ENCODE measurements at regions not wholly inside any gene's neighbourhood (a gene's known extent, or its start where the extent isn't known, plus 50 kb on each side); places are given as distances from the start of the nearest gene placed in this dataset.

GRCh38 chr16:26247063-26247462 lies 555.3 kb downstream of the HS3ST4 start:
- Mint-ChIP-seq H3K36me3 (ENCODE audit: low read depth) (no peaks in the 10 kb centered on the region), H3K27me3 (no peaks in the 10 kb centered on the region), H3K27ac (no peak overlapping the region), H3K4me1 (no peaks in the 10 kb centered on the region), H3K4me3 (no peak overlapping the region)
- no peak for DNase-seq
- peaks cover 5% of the 10 kb centered on the region for H3K9me3 ChIP-seq (ENCODE audit: control insufficient read depth, low read length, poor library complexity, severe bottlenecking)
- ATAC-seq = no peak

GRCh38 chr16:26252598-26252997 lies 560.8 kb downstream of the HS3ST4 start:
- H3K27me3 Mint-ChIP-seq = no peaks in the 10 kb centered on the region
- no peak overlapping the region for H3K4me3 Mint-ChIP-seq
- H3K9me3 ChIP-seq (ENCODE audit: control insufficient read depth, low read length, poor library complexity, severe bottlenecking) = peaks cover 2% of the 10 kb centered on the region
- no peaks in the 10 kb centered on the region for H3K36me3 Mint-ChIP-seq (ENCODE audit: low read depth)
- no peak overlapping the region for H3K27ac Mint-ChIP-seq
- ATAC-seq (no peak), DNase-seq (no peak)
- H3K4me1 Mint-ChIP-seq = no peaks in the 10 kb centered on the region

GRCh38 chr16:26261621-26262020 lies 569.9 kb downstream of the HS3ST4 start:
- no peak overlapping the region for H3K27ac Mint-ChIP-seq
- ATAC-seq (no peak), DNase-seq (no peak)
- no peaks in the 10 kb centered on the region for H3K9me3 ChIP-seq (ENCODE audit: control insufficient read depth, low read length, poor library complexity, severe bottlenecking)
- no peaks in the 10 kb centered on the region for H3K4me1 Mint-ChIP-seq
- H3K36me3 Mint-ChIP-seq (ENCODE audit: low read depth) = no peaks in the 10 kb centered on the region
- H3K27me3 Mint-ChIP-seq = no peaks in the 10 kb centered on the region
- H3K4me3 Mint-ChIP-seq = no peak overlapping the region

- no peak for DNase-seq
- H3K36me3 Mint-ChIP-seq (ENCODE audit: low read depth) = no peaks in the 10 kb centered on the region
- H3K4me1 Mint-ChIP-seq = no peaks in the 10 kb centered on the region
- H3K27ac Mint-ChIP-seq = no peak overlapping the region
- H3K9me3 ChIP-seq (ENCODE audit: control insufficient read depth, low read length, poor library complexity, severe bottlenecking) = no peaks in the 10 kb centered on the region
- no peak for ATAC-seq
- no peaks in the 10 kb centered on the region for H3K27me3 Mint-ChIP-seq
- no peak overlapping the region for H3K4me3 Mint-ChIP-seq
Measured at GRCh38 chr16:26263406-26263805, 571.6 kb downstream of the HS3ST4 start.

GRCh38 chr16:26267641-26268040 lies 575.9 kb downstream of the HS3ST4 start:
- Mint-ChIP-seq H3K27ac (no peak overlapping the region), H3K27me3 (no peaks in the 10 kb centered on the region), H3K4me1 (peaks cover 3% of the 10 kb centered on the region), H3K4me3 (no peak overlapping the region), H3K36me3 (ENCODE audit: low read depth) (no peaks in the 10 kb centered on the region)
- no peak for ATAC-seq
- DNase-seq = no peak
- no peaks in the 10 kb centered on the region for H3K9me3 ChIP-seq (ENCODE audit: control insufficient read depth, low read length, poor library complexity, severe bottlenecking)

- no peaks in the 10 kb centered on the region for H3K9me3 ChIP-seq (ENCODE audit: control insufficient read depth, low read length, poor library complexity, severe bottlenecking)
- DNase-seq (no peak), ATAC-seq (no peak)
- H3K36me3 Mint-ChIP-seq (ENCODE audit: low read depth) = no peaks in the 10 kb centered on the region
- no peak overlapping the region for H3K27ac Mint-ChIP-seq
- no peaks in the 10 kb centered on the region for H3K27me3 Mint-ChIP-seq
- no peak overlapping the region for H3K4me3 Mint-ChIP-seq
- H3K4me1 Mint-ChIP-seq = peaks cover 3% of the 10 kb centered on the region
Measured at GRCh38 chr16:26269673-26270072, 577.9 kb downstream of the HS3ST4 start.

GRCh38 chr16:26273607-26274006 lies 581.8 kb downstream of the HS3ST4 start:
- Mint-ChIP-seq H3K27ac (no peak overlapping the region), H3K4me3 (no peak overlapping the region), H3K27me3 (no peaks in the 10 kb centered on the region), H3K36me3 (ENCODE audit: low read depth) (no peaks in the 10 kb centered on the region), H3K4me1 (peaks cover 3% of the 10 kb centered on the region)
- ATAC-seq = no peak
- DNase-seq = no peak
- no peaks in the 10 kb centered on the region for H3K9me3 ChIP-seq (ENCODE audit: control insufficient read depth, low read length, poor library complexity, severe bottlenecking)

GRCh38 chr16:26275021-26275590 lies 583.3 kb downstream of the HS3ST4 start:
- no peaks in the 10 kb centered on the region for H3K27me3 Mint-ChIP-seq
- H3K4me3 Mint-ChIP-seq = no peak overlapping the region

GRCh38 chr16:26276289-26276688 lies 584.5 kb downstream of the HS3ST4 start:
- H3K36me3 Mint-ChIP-seq (ENCODE audit: low read depth) = no peaks in the 10 kb centered on the region
- H3K4me3 Mint-ChIP-seq = no peak overlapping the region
- ATAC-seq (no peak), DNase-seq (no peak)
- H3K27ac Mint-ChIP-seq = no peak overlapping the region
- H3K4me1 Mint-ChIP-seq = no peaks in the 10 kb centered on the region
- H3K9me3 ChIP-seq (ENCODE audit: control insufficient read depth, low read length, poor library complexity, severe bottlenecking) = no peaks in the 10 kb centered on the region
- no peaks in the 10 kb centered on the region for H3K27me3 Mint-ChIP-seq

More at GRCh38 chr16:26275021-26275590, 583.3 kb downstream of the HS3ST4 start:
- ATAC-seq (no peak), DNase-seq (no peak)
- H3K9me3 ChIP-seq (ENCODE audit: control insufficient read depth, low read length, poor library complexity, severe bottlenecking) = no peaks in the 10 kb centered on the region
- no peaks in the 10 kb centered on the region for H3K36me3 Mint-ChIP-seq (ENCODE audit: low read depth)
- no peaks in the 10 kb centered on the region for H3K4me1 Mint-ChIP-seq
- H3K27ac Mint-ChIP-seq = no peak overlapping the region

GRCh38 chr16:26281381-26282110 lies 589.8 kb downstream of the HS3ST4 start:
- no peak for DNase-seq
- Mint-ChIP-seq H3K4me1 (no peaks in the 10 kb centered on the region), H3K36me3 (ENCODE audit: low read depth) (no peaks in the 10 kb centered on the region), H3K27me3 (no peaks in the 10 kb centered on the region), H3K4me3 (no peak overlapping the region), H3K27ac (no peak overlapping the region)
- H3K9me3 ChIP-seq (ENCODE audit: control insufficient read depth, low read length, poor library complexity, severe bottlenecking) = no peaks in the 10 kb centered on the region
- no peak for ATAC-seq

GRCh38 chr16:26295625-26296304 lies 604.0 kb downstream of the HS3ST4 start:
- Mint-ChIP-seq H3K27ac (no peak overlapping the region), H3K27me3 (peaks cover 6% of the 10 kb centered on the region), H3K36me3 (ENCODE audit: low read depth) (no peaks in the 10 kb centered on the region), H3K4me3 (no peak overlapping the region), H3K4me1 (no peaks in the 10 kb centered on the region)
- ATAC-seq = no peak
- DNase-seq = no peak
- no peaks in the 10 kb centered on the region for H3K9me3 ChIP-seq (ENCODE audit: control insufficient read depth, low read length, poor library complexity, severe bottlenecking)

- Mint-ChIP-seq H3K27me3 (peaks cover 9% of the 10 kb centered on the region), H3K4me3 (no peak overlapping the region), H3K4me1 (no peaks in the 10 kb centered on the region), H3K27ac (no peak overlapping the region), H3K36me3 (ENCODE audit: low read depth) (no peaks in the 10 kb centered on the region)
- no peaks in the 10 kb centered on the region for H3K9me3 ChIP-seq (ENCODE audit: control insufficient read depth, low read length, poor library complexity, severe bottlenecking)
- ATAC-seq = no peak
- DNase-seq = no peak
Measured at GRCh38 chr16:26301516-26301915, 609.8 kb downstream of the HS3ST4 start.

GRCh38 chr16:26316683-26317464 lies 625.1 kb downstream of the HS3ST4 start:
- Mint-ChIP-seq H3K4me1 (no peaks in the 10 kb centered on the region), H3K27ac (no peak overlapping the region), H3K4me3 (no peak overlapping the region), H3K36me3 (ENCODE audit: low read depth) (peaks cover 2% of the 10 kb centered on the region), H3K27me3 (peaks cover 13% of the 10 kb centered on the region)
- H3K9me3 ChIP-seq (ENCODE audit: control insufficient read depth, low read length, poor library complexity, severe bottlenecking) = no peaks in the 10 kb centered on the region
- DNase-seq (no peak), ATAC-seq (no peak)
